ENCODE measurements at regions not wholly inside any gene's neighbourhood (a gene's known extent, or its start where the extent isn't known, plus 50 kb on each side); places are given as distances from the start of the nearest gene placed in this dataset.

- in situ Hi-C loops (cut with HindIII; ENCODE audit: low pct_unique_long_range_greater_than_20kb, low sequenced_read_pairs), result no loop called here
- H3K36me3 ChIP-seq (ENCODE audit: control insufficient read depth, insufficient read depth, low read length), result no peaks in the 10 kb centered on the region
- DNase-seq (ENCODE audit: low read depth, low spot score) (no peak), ATAC-seq (no peak)
- intact Hi-C loops (cut with micrococcal nuclease; ENCODE audit: unreplicated experiment), result no loop called here
- CTCF ChIA-PET, result no interaction called here
- H3K9me3 ChIP-seq (ENCODE audit: control insufficient read depth, insufficient read depth, low read depth, low read length), result no peaks in the 10 kb centered on the region
- H3K27me3 ChIP-seq (ENCODE audit: control insufficient read depth, insufficient read depth, low read length), result no peaks in the 10 kb centered on the region
- H3K27ac ChIP-seq (ENCODE audit: low read length), result no peak overlapping the region
- H3K4me3 ChIP-seq (ENCODE audit: low read depth in 2 of 2, low read length in 2 of 2), result no peak overlapping the region
- TF ChIP-seq POLR2AphosphoS5 (IDR thresholded peaks at IDR 0.05; ENCODE audit: low read depth, low read length) (no peak), REST (IDR thresholded peaks at IDR 0.05; ENCODE audit: insufficient read depth in 1 of 2, low read depth in 2 of 2, low read length in 1 of 2) (no peak)
- no TSS peak for BruUV-seq (replicated peaks)
- POLR2A ChIA-PET, result no interaction called here
- no peaks in the 10 kb centered on the region for H3K4me1 ChIP-seq (ENCODE audit: control insufficient read depth, insufficient read depth, low read length)
Observed at GRCh38 chr12:24488906-24489619, 459.8 kb downstream of the BCAT1 start.

GRCh38 chr12:24488091-24488596 lies 460.8 kb downstream of the BCAT1 start:
- no peak for TF ChIP-seq CTCF (IDR thresholded peaks at IDR 0.05)
- TF ChIP-seq SIN3A (IDR thresholded peaks at IDR 0.05; ENCODE audit: borderline replicate concordance, insufficient read depth, low read depth, low read length), result no peak
- TF ChIP-seq POLR2AphosphoS5 (IDR thresholded peaks at IDR 0.05; ENCODE audit: low read depth, low read length), result no peak
- no peak for TF ChIP-seq REST (IDR thresholded peaks at IDR 0.05; ENCODE audit: insufficient read depth in 1 of 2, low read depth in 2 of 2, low read length in 1 of 2)
- no peak for TF ChIP-seq TCF7L2 (IDR thresholded peaks at IDR 0.05; ENCODE audit: low read depth, low read length)
- ChIA-PET CTCF (no interaction called here), POLR2A (no interaction called here)
- intact Hi-C loops (cut with micrococcal nuclease; ENCODE audit: unreplicated experiment) (no loop called here), in situ Hi-C loops (cut with HindIII; ENCODE audit: low pct_unique_long_range_greater_than_20kb, low sequenced_read_pairs) (no loop called here)
- H3K36me3 ChIP-seq (ENCODE audit: control insufficient read depth, insufficient read depth, low read length), result no peaks in the 10 kb centered on the region
- H3K4me3 ChIP-seq (ENCODE audit: low read depth in 2 of 2, low read length in 2 of 2), result no peak overlapping the region
- no peak for DNase-seq (ENCODE audit: low read depth, low spot score)
- H3K27me3 ChIP-seq (ENCODE audit: control insufficient read depth, insufficient read depth, low read length), result no peaks in the 10 kb centered on the region
- no peak overlapping the region for H3K27ac ChIP-seq (ENCODE audit: low read length)
- no peak for ATAC-seq
- no TSS peak for BruUV-seq (replicated peaks)
- no peaks in the 10 kb centered on the region for H3K4me1 ChIP-seq (ENCODE audit: control insufficient read depth, insufficient read depth, low read length)
- no peaks in the 10 kb centered on the region for H3K9me3 ChIP-seq (ENCODE audit: control insufficient read depth, insufficient read depth, low read depth, low read length)

Measured in Panc1 (cell line).